Neural progenitor cell (in vitro differentiated cells): ENCODE measurements at regions not wholly inside any gene's neighbourhood (a gene's known extent, or its start where the extent isn't known, plus 50 kb on each side); places are given as distances from the start of the nearest gene placed in this dataset.

ENCODE experiments used
- DNase-seq: peaks from one replicate; pipeline ENCODE4 v3.0.0-alpha.2; 2016; ENCODE audit warnings: low spot score
- H2AFZ ChIP-seq: fragments of 200-600 bp; sonication (generic); replicated peaks from 2 replicates; pipeline ENCODE4 v1.6.1; 2016; ENCODE audit warnings: antibody characterized with exemption
- H3F3A ChIP-seq: fragments of 200-600 bp; sonication (generic); 2 replicates; pipeline ENCODE4 v1.6.1; 2016; ENCODE audit warnings: antibody characterized with exemption, low read depth
- H3K27ac ChIP-seq: fragments of 200-600 bp; sonication (generic); 2 replicates; pipeline ENCODE4 v1.5.1; 2016; ENCODE audit warnings: mild to moderate bottlenecking
- H3K27me3 ChIP-seq: fragments of 200-600 bp; sonication (generic); 2 replicates; pipeline ENCODE4 v1.6.1; 2016; ENCODE audit warnings: mild to moderate bottlenecking, moderate library complexity
- H3K36me3 ChIP-seq: fragments of 200-600 bp; sonication (generic); 2 replicates; pipeline ENCODE4 v1.5.1; 2016
- H3K4me1 ChIP-seq: fragments of 200-600 bp; sonication (generic); 2 replicates; pipeline ENCODE4 v1.6.1; 2016; ENCODE audit warnings: mixed run types
- H3K4me2 ChIP-seq: fragments of 200-600 bp; sonication (generic); 2 replicates; pipeline ENCODE4 v1.6.1; 2016
- H3K4me3 ChIP-seq: fragments of 200-600 bp; sonication (generic); 2 replicates; pipeline ENCODE4 v1.5.1; 2016
- H3K79me2 ChIP-seq: fragments of 200-600 bp; sonication (generic); 2 replicates; pipeline ENCODE4 v1.6.1; 2016; ENCODE audit warnings: low read depth
- H3K9ac ChIP-seq: fragments of 200-600 bp; sonication (generic); 2 replicates; pipeline ENCODE4 v1.6.1; 2016
- H3K9me3 ChIP-seq: fragments of 200-600 bp; sonication (generic); 2 replicates; pipeline ENCODE4 v1.5.1; 2016; ENCODE audit warnings: low read depth
- H4K20me1 ChIP-seq: fragments of 200-600 bp; sonication (generic); 2 replicates; pipeline ENCODE4 v1.6.1; 2016; ENCODE audit warnings: low read depth
- H3K27ac Mint-ChIP-seq: 3 replicates; pipeline ENCODE4 v1.8.0; 2021; ENCODE audit warnings: mixed read lengths
- H3K27me3 Mint-ChIP-seq: 2 replicates; pipeline ENCODE4 v1.8.0; 2022; ENCODE audit warnings: low read depth, mild to moderate bottlenecking, inconsistent platforms, moderate library complexity, mixed read lengths; ENCODE audit not compliant: insufficient read depth
- H3K36me3 Mint-ChIP-seq: 3 replicates; pipeline ENCODE4 v1.8.0; 2021; ENCODE audit warnings: mixed read lengths
- H3K4me1 Mint-ChIP-seq: 3 replicates; pipeline ENCODE4 v1.8.0; 2021; ENCODE audit warnings: mixed read lengths
- H3K4me3 Mint-ChIP-seq: 3 replicates; pipeline ENCODE4 v1.8.0; 2021; ENCODE audit warnings: mild to moderate bottlenecking, moderate library complexity, mixed read lengths
- H3K9me3 Mint-ChIP-seq: 3 replicates; pipeline ENCODE4 v1.8.0; 2020; ENCODE audit warnings: mixed read lengths
- EZH2 ChIP-seq: fragments of 200-600 bp; sonication (generic); IDR thresholded peaks from 2 replicates; pipeline ENCODE4 v1.6.1; 2017; ENCODE audit warnings: antibody characterized with exemption, mild to moderate bottlenecking, moderate library complexity
- EZH2phosphoT487 ChIP-seq: fragments of 200-600 bp; sonication (generic); IDR thresholded peaks from 2 replicates; pipeline ENCODE4 v1.6.1; 2017; ENCODE audit warnings: antibody characterized with exemption
- TF ChIP-seq, protein P1 (sequence below): fragments of 200-600 bp; sonication (generic); IDR thresholded peaks from 2 replicates; pipeline ENCODE4 v1.5.1; 2017; ENCODE audit warnings: antibody characterized with exemption, mild to moderate bottlenecking

- Histone ChIP-seq H3F3A (no peaks in the 10 kb centered on the region), H2AFZ (no peak overlapping the region), H3K9ac (no peak overlapping the region), H3K9me3 (no peaks in the 10 kb centered on the region), H3K27me3 (no peaks in the 10 kb centered on the region), H3K4me3 (no peak overlapping the region), H3K4me1 (peaks cover 5% of the 10 kb centered on the region), H3K36me3 (no peaks in the 10 kb centered on the region), H3K79me2 (no peaks in the 10 kb centered on the region), H4K20me1 (no peaks in the 10 kb centered on the region), H3K27ac (no peak overlapping the region), H3K4me2 (no peak overlapping the region)
- no peaks in the 10 kb centered on the region for H3K9me3 Mint-ChIP-seq
- H3K27ac Mint-ChIP-seq, result no peak overlapping the region
- TF ChIP-seq EZH2 (no peak), EZH2phosphoT487 (no peak)
- TF ChIP-seq, protein P1, sequence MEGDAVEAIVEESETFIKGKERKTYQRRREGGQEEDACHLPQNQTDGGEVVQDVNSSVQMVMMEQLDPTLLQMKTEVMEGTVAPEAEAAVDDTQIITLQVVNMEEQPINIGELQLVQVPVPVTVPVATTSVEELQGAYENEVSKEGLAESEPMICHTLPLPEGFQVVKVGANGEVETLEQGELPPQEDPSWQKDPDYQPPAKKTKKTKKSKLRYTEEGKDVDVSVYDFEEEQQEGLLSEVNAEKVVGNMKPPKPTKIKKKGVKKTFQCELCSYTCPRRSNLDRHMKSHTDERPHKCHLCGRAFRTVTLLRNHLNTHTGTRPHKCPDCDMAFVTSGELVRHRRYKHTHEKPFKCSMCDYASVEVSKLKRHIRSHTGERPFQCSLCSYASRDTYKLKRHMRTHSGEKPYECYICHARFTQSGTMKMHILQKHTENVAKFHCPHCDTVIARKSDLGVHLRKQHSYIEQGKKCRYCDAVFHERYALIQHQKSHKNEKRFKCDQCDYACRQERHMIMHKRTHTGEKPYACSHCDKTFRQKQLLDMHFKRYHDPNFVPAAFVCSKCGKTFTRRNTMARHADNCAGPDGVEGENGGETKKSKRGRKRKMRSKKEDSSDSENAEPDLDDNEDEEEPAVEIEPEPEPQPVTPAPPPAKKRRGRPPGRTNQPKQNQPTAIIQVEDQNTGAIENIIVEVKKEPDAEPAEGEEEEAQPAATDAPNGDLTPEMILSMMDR, result no peak
- peaks cover 2% of the 10 kb centered on the region for H3K27me3 Mint-ChIP-seq
- H3K36me3 Mint-ChIP-seq, result no peaks in the 10 kb centered on the region
- no peak overlapping the region for H3K4me3 Mint-ChIP-seq
- no peak for DNase-seq
- H3K4me1 Mint-ChIP-seq, result no peaks in the 10 kb centered on the region
Measured at GRCh38 chr5:119741691-119742090, 112.3 kb downstream of the FAM170A start.

- Histone ChIP-seq H3K4me2 (no peak overlapping the region), H2AFZ (no peak overlapping the region), H3K9me3 (no peaks in the 10 kb centered on the region), H3K27me3 (no peaks in the 10 kb centered on the region), H3K27ac (no peak overlapping the region), H3K4me1 (peaks cover 5% of the 10 kb centered on the region), H3K79me2 (no peaks in the 10 kb centered on the region), H4K20me1 (no peaks in the 10 kb centered on the region), H3K36me3 (no peaks in the 10 kb centered on the region), H3K9ac (no peak overlapping the region), H3K4me3 (no peak overlapping the region), H3F3A (no peaks in the 10 kb centered on the region)
- H3K36me3 Mint-ChIP-seq, result no peaks in the 10 kb centered on the region
- peaks cover 2% of the 10 kb centered on the region for H3K27me3 Mint-ChIP-seq
- H3K27ac Mint-ChIP-seq, result no peak overlapping the region
- H3K9me3 Mint-ChIP-seq, result no peaks in the 10 kb centered on the region
- no peaks in the 10 kb centered on the region for H3K4me1 Mint-ChIP-seq
- no peak for DNase-seq
- no peak overlapping the region for H3K4me3 Mint-ChIP-seq
- no peak for TF ChIP-seq EZH2phosphoT487
- no peak for TF ChIP-seq EZH2
- TF ChIP-seq, protein P1, result no peak
Measured at GRCh38 chr5:119742311-119742710, 113.0 kb downstream of the FAM170A start.

DNA sequence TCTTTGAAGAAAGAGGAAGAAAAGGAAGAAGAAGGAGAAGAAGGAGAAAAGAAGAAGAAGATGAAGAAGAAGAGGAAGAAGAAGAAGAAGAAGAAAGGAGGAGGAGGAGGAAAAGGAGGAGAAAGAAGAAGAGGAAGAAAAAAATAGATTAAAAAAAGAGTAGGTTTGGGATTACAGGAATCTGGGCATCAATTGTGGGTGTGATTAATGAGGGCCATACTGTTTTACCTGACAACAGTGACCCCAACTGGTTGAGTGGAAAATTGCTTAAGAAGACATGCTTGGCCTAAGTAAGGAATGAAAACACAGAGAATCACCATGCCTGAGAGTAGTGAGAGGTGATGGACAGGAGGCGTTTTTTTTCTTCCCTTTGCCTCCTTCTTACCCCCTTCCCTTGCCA is 114.6 kb downstream of the FAM170A start:
- Mint-ChIP-seq H3K27me3 (peaks cover 2% of the 10 kb centered on the region), H3K36me3 (no peaks in the 10 kb centered on the region), H3K4me1 (no peaks in the 10 kb centered on the region), H3K27ac (no peak overlapping the region), H3K4me3 (no peak overlapping the region), H3K9me3 (no peaks in the 10 kb centered on the region)
- H3K27me3 ChIP-seq, result no peaks in the 10 kb centered on the region
- no peak overlapping the region for H3K27ac ChIP-seq
- no peak overlapping the region for H3K4me2 ChIP-seq
- H2AFZ ChIP-seq, result no peak overlapping the region
- peak; percentile 79 for DNase-seq
- H3K4me3 ChIP-seq, result no peak overlapping the region
- no peaks in the 10 kb centered on the region for H3F3A ChIP-seq
- H3K9ac ChIP-seq, result no peak overlapping the region
- H3K9me3 ChIP-seq, result no peaks in the 10 kb centered on the region
- no peaks in the 10 kb centered on the region for H4K20me1 ChIP-seq
- TF ChIP-seq, protein P1, result peak; percentile 74
- TF ChIP-seq EZH2phosphoT487, result no peak
- no peaks in the 10 kb centered on the region for H3K79me2 ChIP-seq
- H3K4me1 ChIP-seq, result peaks cover 3% of the 10 kb centered on the region
- H3K36me3 ChIP-seq, result no peaks in the 10 kb centered on the region

GRCh38 chr5:119745976-119746375 is 116.6 kb downstream of the FAM170A start:
- TF ChIP-seq EZH2 (no peak), EZH2phosphoT487 (no peak)
- TF ChIP-seq, protein P1, result no peak
- Histone ChIP-seq H3K9ac (no peak overlapping the region), H3K27ac (no peak overlapping the region), H2AFZ (no peak overlapping the region), H3K79me2 (no peaks in the 10 kb centered on the region), H3K4me3 (no peak overlapping the region), H3K27me3 (no peaks in the 10 kb centered on the region), H3F3A (no peaks in the 10 kb centered on the region), H3K9me3 (no peaks in the 10 kb centered on the region), H4K20me1 (no peaks in the 10 kb centered on the region), H3K4me2 (no peak overlapping the region), H3K36me3 (no peaks in the 10 kb centered on the region), H3K4me1 (no peaks in the 10 kb centered on the region)
- Mint-ChIP-seq H3K9me3 (no peaks in the 10 kb centered on the region), H3K4me1 (no peaks in the 10 kb centered on the region), H3K27ac (no peak overlapping the region), H3K4me3 (no peak overlapping the region), H3K36me3 (no peaks in the 10 kb centered on the region), H3K27me3 (no peaks in the 10 kb centered on the region)
- DNase-seq, result no peak
